ENCODE measurements at regions not wholly inside any gene's neighbourhood (a gene's known extent, or its start where the extent isn't known, plus 50 kb on each side); places are given as distances from the start of the nearest gene placed in this dataset.

GRCh38 chr5:117262572-117263131 is 688.0 kb upstream of the SEMA6A start:
- H3K36me3 Mint-ChIP-seq (ENCODE audit: insufficient read depth): no peaks in the 10 kb centered on the region
- H3K27me3 Mint-ChIP-seq: no peaks in the 10 kb centered on the region
- no peaks in the 10 kb centered on the region for H3K4me1 Mint-ChIP-seq
- no peak overlapping the region for H3K27ac Mint-ChIP-seq (ENCODE audit: low read depth)
- no peak for DNase-seq (ENCODE audit: low spot score in 2 of 2)
- ATAC-seq (replicated peaks; ENCODE audit: extremely low read depth, poor library complexity, severe bottlenecking): no peak
- H3K9me3 Mint-ChIP-seq: peaks cover 14% of the 10 kb centered on the region
- H3K4me3 Mint-ChIP-seq: no peak overlapping the region

- no peaks in the 10 kb centered on the region for H3K4me1 Mint-ChIP-seq
- H3K4me3 Mint-ChIP-seq: no peak overlapping the region
- no peak overlapping the region for H3K27ac Mint-ChIP-seq (ENCODE audit: low read depth)
- no peaks in the 10 kb centered on the region for H3K27me3 Mint-ChIP-seq
- peaks cover 14% of the 10 kb centered on the region for H3K9me3 Mint-ChIP-seq
- no peak for ATAC-seq (replicated peaks; ENCODE audit: extremely low read depth, poor library complexity, severe bottlenecking)
- no peaks in the 10 kb centered on the region for H3K36me3 Mint-ChIP-seq (ENCODE audit: insufficient read depth)
- no peak for DNase-seq (ENCODE audit: low spot score in 2 of 2)
These were observed 687.4 kb upstream of the SEMA6A start for GRCh38 chr5:117261948-117262571.

- Mint-ChIP-seq H3K4me1 (no peaks in the 10 kb centered on the region), H3K36me3 (ENCODE audit: insufficient read depth) (no peaks in the 10 kb centered on the region)
These were observed 680.8 kb upstream of the SEMA6A start for GRCh38 chr5:117255211-117256027.

DNA sequence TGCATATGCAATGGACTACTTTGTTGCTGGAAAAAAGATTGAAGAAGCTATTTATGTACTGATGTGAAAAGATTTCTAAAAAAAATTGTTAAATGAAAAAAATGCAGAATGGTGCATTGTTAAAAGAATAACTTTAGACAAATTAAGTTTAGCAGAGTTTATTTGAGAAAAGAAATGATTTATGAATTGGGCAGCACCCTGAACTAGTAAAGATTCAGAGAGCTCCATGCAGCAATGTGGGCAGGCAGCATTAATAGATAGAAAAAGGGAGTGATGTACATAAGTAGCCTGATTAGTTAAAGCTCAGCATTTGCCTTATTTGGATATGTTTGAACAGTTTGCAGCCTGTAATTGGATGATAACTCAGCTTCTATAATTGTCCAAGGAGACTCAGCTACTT is 677.9 kb upstream of the SEMA6A start:
- Mint-ChIP-seq H3K9me3 (no peaks in the 10 kb centered on the region), H3K4me1 (no peaks in the 10 kb centered on the region), H3K27me3 (no peaks in the 10 kb centered on the region), H3K4me3 (no peak overlapping the region), H3K36me3 (ENCODE audit: insufficient read depth) (no peaks in the 10 kb centered on the region), H3K27ac (ENCODE audit: low read depth) (no peak overlapping the region)
- ATAC-seq (replicated peaks; ENCODE audit: extremely low read depth, poor library complexity, severe bottlenecking) (no peak), DNase-seq (ENCODE audit: low spot score in 2 of 2) (no peak)

More at GRCh38 chr5:117255211-117256027, 680.8 kb upstream of the SEMA6A start:
- H3K4me3 Mint-ChIP-seq: no peak overlapping the region
- DNase-seq (ENCODE audit: low spot score in 2 of 2) (no peak), ATAC-seq (replicated peaks; ENCODE audit: extremely low read depth, poor library complexity, severe bottlenecking) (no peak)
- no peaks in the 10 kb centered on the region for H3K9me3 Mint-ChIP-seq
- no peak overlapping the region for H3K27ac Mint-ChIP-seq (ENCODE audit: low read depth)
- H3K27me3 Mint-ChIP-seq: no peaks in the 10 kb centered on the region

- ATAC-seq (replicated peaks; ENCODE audit: extremely low read depth, poor library complexity, severe bottlenecking): no peak
These were observed 674.6 kb upstream of the SEMA6A start for GRCh38 chr5:117249086-117249815.

GRCh38 chr5:117246424-117246823 is 671.8 kb upstream of the SEMA6A start:
- Mint-ChIP-seq H3K27me3 (no peaks in the 10 kb centered on the region), H3K4me1 (no peaks in the 10 kb centered on the region), H3K36me3 (ENCODE audit: insufficient read depth) (no peaks in the 10 kb centered on the region), H3K4me3 (no peak overlapping the region), H3K9me3 (no peaks in the 10 kb centered on the region), H3K27ac (ENCODE audit: low read depth) (no peak overlapping the region)
- no peak for DNase-seq (ENCODE audit: low spot score in 2 of 2)
- ATAC-seq (replicated peaks; ENCODE audit: extremely low read depth, poor library complexity, severe bottlenecking): no peak

More at GRCh38 chr5:117249086-117249815, 674.6 kb upstream of the SEMA6A start:
- no peaks in the 10 kb centered on the region for H3K27me3 Mint-ChIP-seq
- H3K36me3 Mint-ChIP-seq (ENCODE audit: insufficient read depth): no peaks in the 10 kb centered on the region
- no peak for DNase-seq (ENCODE audit: low spot score in 2 of 2)
- H3K4me1 Mint-ChIP-seq: no peaks in the 10 kb centered on the region
- no peak overlapping the region for H3K4me3 Mint-ChIP-seq
- H3K27ac Mint-ChIP-seq (ENCODE audit: low read depth): no peak overlapping the region
- H3K9me3 Mint-ChIP-seq: no peaks in the 10 kb centered on the region

DNA sequence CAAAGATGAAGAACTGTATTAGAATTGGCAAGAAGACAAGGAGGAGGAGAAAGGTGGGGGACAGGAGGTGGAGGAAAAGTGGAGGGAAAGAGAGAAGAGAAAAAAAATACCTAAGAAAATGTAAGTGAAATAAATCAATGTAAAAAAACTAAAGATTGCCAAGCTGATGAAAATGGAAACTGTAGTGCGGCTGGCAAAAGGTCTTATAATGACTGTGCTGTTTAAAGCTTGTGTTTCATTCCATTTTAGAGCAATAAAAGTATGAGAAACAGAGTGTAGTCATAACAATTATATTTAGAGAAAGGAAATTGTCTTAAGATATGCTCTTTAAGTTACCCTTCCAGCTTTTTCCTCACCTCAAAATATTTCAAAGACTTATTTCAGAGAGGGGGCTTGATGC is 670.5 kb upstream of the SEMA6A start:
- H3K4me3 Mint-ChIP-seq: no peak overlapping the region
- DNase-seq (ENCODE audit: low spot score in 2 of 2) (no peak), ATAC-seq (replicated peaks; ENCODE audit: extremely low read depth, poor library complexity, severe bottlenecking) (no peak)
- no peaks in the 10 kb centered on the region for H3K36me3 Mint-ChIP-seq (ENCODE audit: insufficient read depth)
- H3K27me3 Mint-ChIP-seq: no peaks in the 10 kb centered on the region
- H3K9me3 Mint-ChIP-seq: peaks cover 6% of the 10 kb centered on the region
- no peak overlapping the region for H3K27ac Mint-ChIP-seq (ENCODE audit: low read depth)
- H3K4me1 Mint-ChIP-seq: no peaks in the 10 kb centered on the region

DNA sequence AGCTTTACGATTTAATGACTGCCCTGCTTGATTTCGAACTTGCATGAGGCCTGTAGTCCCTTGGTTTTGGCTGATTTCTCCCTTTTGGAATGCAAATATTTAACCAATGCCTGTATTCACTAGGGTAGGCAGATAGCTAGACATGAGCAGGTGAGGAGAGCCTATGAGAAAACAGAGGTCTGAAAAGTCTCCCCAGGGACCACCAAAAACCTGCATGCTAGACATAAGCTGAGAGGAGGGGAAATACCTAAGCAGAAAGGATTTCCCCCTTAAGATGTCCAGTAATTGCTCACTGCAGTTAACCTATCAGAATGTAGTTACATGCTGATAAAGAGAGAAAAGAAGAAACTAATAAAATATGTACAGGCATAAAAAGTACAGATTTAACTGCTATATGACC is 667.4 kb upstream of the SEMA6A start:
- no peak for DNase-seq (ENCODE audit: low spot score in 2 of 2)
- H3K27me3 Mint-ChIP-seq: no peaks in the 10 kb centered on the region
- no peak for ATAC-seq (replicated peaks; ENCODE audit: extremely low read depth, poor library complexity, severe bottlenecking)
- no peak overlapping the region for H3K27ac Mint-ChIP-seq (ENCODE audit: low read depth)
- no peaks in the 10 kb centered on the region for H3K4me1 Mint-ChIP-seq
- H3K4me3 Mint-ChIP-seq: no peak overlapping the region
- no peaks in the 10 kb centered on the region for H3K36me3 Mint-ChIP-seq (ENCODE audit: insufficient read depth)
- peaks cover 6% of the 10 kb centered on the region for H3K9me3 Mint-ChIP-seq

GRCh38 chr5:117236941-117237340 is 662.3 kb upstream of the SEMA6A start:
- Mint-ChIP-seq H3K9me3 (peaks cover 10% of the 10 kb centered on the region), H3K36me3 (ENCODE audit: insufficient read depth) (no peaks in the 10 kb centered on the region), H3K27ac (ENCODE audit: low read depth) (no peak overlapping the region), H3K4me1 (no peaks in the 10 kb centered on the region), H3K27me3 (no peaks in the 10 kb centered on the region), H3K4me3 (no peak overlapping the region)
- DNase-seq (ENCODE audit: low spot score in 2 of 2): no peak
- ATAC-seq (replicated peaks; ENCODE audit: extremely low read depth, poor library complexity, severe bottlenecking): no peak

DNA sequence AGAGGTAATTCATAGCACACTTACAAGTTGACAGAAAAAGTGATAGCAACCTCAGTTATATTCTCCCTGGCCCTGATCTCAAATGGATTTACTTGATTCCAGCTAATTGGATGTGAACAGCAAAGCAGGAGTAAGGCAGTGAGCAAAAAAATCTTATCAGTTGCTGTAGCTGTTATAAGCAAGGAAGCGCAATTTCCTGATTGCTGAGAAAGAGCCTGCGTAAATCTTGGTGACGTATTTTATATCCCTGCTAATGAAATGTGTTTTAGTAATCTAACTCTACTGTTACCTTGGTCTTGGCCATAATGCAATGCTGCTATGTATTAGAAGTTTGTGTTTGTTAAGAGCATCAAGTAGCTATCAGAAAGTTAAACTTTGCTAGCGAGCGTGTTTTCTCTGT is 661.2 kb upstream of the SEMA6A start:
- Mint-ChIP-seq H3K4me3 (no peak overlapping the region), H3K27me3 (no peaks in the 10 kb centered on the region), H3K36me3 (ENCODE audit: insufficient read depth) (no peaks in the 10 kb centered on the region), H3K4me1 (no peaks in the 10 kb centered on the region), H3K9me3 (peaks cover 10% of the 10 kb centered on the region), H3K27ac (ENCODE audit: low read depth) (no peak overlapping the region)
- ATAC-seq (replicated peaks; ENCODE audit: extremely low read depth, poor library complexity, severe bottlenecking) (no peak), DNase-seq (ENCODE audit: low spot score in 2 of 2) (no peak)

DNA sequence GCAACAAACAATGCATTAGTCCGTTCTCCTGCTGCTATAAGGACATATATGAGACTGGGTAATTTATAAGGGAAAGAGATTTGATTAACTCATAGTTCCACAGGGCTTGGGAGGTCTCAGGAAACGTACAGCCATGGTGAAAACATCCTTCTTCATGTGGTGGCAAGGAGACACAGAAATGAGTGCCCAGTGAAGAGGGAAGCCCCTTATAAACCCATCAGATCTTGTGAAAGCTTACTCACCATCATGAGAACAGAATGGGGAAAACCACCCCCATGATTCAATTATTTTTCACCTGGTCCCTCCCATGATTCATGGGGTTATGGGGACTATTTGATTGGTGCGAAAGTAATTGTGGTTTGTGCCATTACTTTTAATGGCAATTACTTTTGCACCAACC is 655.8 kb upstream of the SEMA6A start:
- Mint-ChIP-seq H3K9me3 (peaks cover 6% of the 10 kb centered on the region), H3K27me3 (no peaks in the 10 kb centered on the region), H3K4me3 (no peak overlapping the region), H3K27ac (ENCODE audit: low read depth) (no peak overlapping the region), H3K36me3 (ENCODE audit: insufficient read depth) (no peaks in the 10 kb centered on the region), H3K4me1 (no peaks in the 10 kb centered on the region)
- no peak for DNase-seq (ENCODE audit: low spot score in 2 of 2)
- no peak for ATAC-seq (replicated peaks; ENCODE audit: extremely low read depth, poor library complexity, severe bottlenecking)

- Mint-ChIP-seq H3K36me3 (ENCODE audit: insufficient read depth) (no peaks in the 10 kb centered on the region), H3K9me3 (peaks cover 18% of the 10 kb centered on the region), H3K4me3 (no peak overlapping the region), H3K27ac (ENCODE audit: low read depth) (no peak overlapping the region), H3K4me1 (no peaks in the 10 kb centered on the region), H3K27me3 (no peaks in the 10 kb centered on the region)
- DNase-seq (ENCODE audit: low spot score in 2 of 2) (no peak), ATAC-seq (replicated peaks; ENCODE audit: extremely low read depth, poor library complexity, severe bottlenecking) (no peak)
These were observed 646.1 kb upstream of the SEMA6A start for GRCh38 chr5:117220730-117221129.
